ENCODE measurements at regions not wholly inside any gene's neighbourhood (a gene's known extent, or its start where the extent isn't known, plus 50 kb on each side); places are given as distances from the start of the nearest gene placed in this dataset.
A peak's percentile ranks its signal among the peaks of the same experiment; 100 is the strongest.
"Not testable (repeated sequence)": the region's sequence is repeated elsewhere in the genome, so short reads cannot be mapped to it uniquely, and the experiment has no call there.

DNA sequence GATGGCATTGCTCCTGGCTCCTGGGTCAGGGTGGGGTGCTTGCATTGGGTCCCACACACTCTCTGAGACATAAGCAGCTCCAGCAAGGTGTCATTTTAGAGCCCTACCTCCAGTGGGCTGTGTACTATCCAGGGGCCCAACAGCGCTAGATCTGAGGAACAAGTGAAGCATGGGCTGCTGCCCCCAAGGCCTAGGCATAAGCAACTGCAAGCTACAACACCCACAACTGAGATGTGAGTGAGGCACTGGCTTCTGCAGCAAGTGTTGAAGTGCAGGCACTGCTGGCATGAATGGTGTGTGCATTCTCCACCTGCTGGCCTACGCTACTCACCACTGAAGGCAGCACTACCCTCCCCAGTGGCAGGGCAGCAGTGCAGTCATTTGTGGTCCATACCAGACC is 81.0 kb upstream of the STK39 start:
- no peak for TF ChIP-seq CTCF (IDR thresholded peaks at IDR 0.05; ENCODE audit: unreplicated experiment in 3 of 3)
- H3K27ac Mint-ChIP-seq, result no peak overlapping the region
- H3K36me3 Mint-ChIP-seq (ENCODE audit: low read depth), result peaks cover 12% of the 10 kb centered on the region
- H3K4me3 Mint-ChIP-seq, result no peak overlapping the region
- peaks cover 4% of the 10 kb centered on the region for H3K4me1 Mint-ChIP-seq
- peaks cover 4% of the 10 kb centered on the region for H3K27me3 Mint-ChIP-seq (ENCODE audit: low read depth)
- H3K9me3 Mint-ChIP-seq, result peaks cover 41% of the 10 kb centered on the region

DNA sequence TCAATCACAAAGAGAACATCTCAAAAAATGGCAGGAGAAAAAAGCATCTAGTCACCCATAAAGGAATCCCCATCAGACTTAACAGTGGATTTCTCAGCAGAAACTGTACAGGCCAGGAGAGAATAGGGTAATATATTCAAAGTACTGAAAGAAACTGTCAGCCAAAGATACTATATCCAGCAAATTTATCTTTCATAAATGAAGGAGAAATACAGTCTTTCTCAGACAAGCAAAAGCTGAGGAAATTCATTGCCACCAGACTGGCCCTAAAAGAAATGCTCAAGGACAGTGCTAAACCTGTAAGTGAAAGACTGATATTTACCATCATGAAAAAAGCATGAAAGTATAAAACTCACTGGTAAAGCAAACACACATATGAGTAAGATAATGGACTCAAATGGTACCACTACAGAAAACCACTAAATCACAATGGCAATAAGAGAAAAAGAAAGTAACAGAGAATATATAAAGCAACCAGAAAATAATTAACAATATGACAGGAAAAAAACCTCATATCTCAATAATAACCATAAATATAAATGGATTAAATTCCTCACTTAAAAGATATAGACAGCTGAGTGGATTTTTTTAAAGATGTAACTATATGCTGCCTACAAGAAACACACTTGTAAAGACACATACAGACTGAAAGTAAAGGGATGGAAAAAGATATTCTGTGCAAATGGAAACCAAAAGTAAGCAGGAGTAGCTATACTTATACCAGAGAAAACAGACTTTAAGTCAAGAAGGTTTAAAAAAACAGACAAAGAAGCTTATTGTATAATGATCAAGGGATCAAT is 83.4 kb upstream of the STK39 start:
- H3K4me3 Mint-ChIP-seq, result no peak overlapping the region
- peaks cover 12% of the 10 kb centered on the region for H3K36me3 Mint-ChIP-seq (ENCODE audit: low read depth)
- peaks cover 41% of the 10 kb centered on the region for H3K9me3 Mint-ChIP-seq
- H3K4me1 Mint-ChIP-seq, result no peaks in the 10 kb centered on the region
- H3K27ac Mint-ChIP-seq, result no peak overlapping the region
- no peaks in the 10 kb centered on the region for H3K27me3 Mint-ChIP-seq (ENCODE audit: low read depth)
- no peak for TF ChIP-seq CTCF (IDR thresholded peaks at IDR 0.05; ENCODE audit: unreplicated experiment in 3 of 3)

GRCh38 chr2:168335254-168335653 is 87.9 kb upstream of the STK39 start:
- H3K4me3 Mint-ChIP-seq; H3K36me3 Mint-ChIP-seq (ENCODE audit: low read depth); H3K4me1 Mint-ChIP-seq; H3K27ac Mint-ChIP-seq; H3K27me3 Mint-ChIP-seq (ENCODE audit: low read depth): not testable (repeated sequence)
- peaks cover 24% of the 10 kb centered on the region for H3K9me3 Mint-ChIP-seq

GRCh38 chr2:168336786-168337388 is 89.5 kb upstream of the STK39 start:
- Mint-ChIP-seq H3K4me3 (no peak overlapping the region), H3K9me3 (peaks cover 8% of the 10 kb centered on the region), H3K27ac (no peak overlapping the region), H3K36me3 (ENCODE audit: low read depth) (no peaks in the 10 kb centered on the region), H3K27me3 (ENCODE audit: low read depth) (peaks cover 11% of the 10 kb centered on the region), H3K4me1 (no peaks in the 10 kb centered on the region)
- peak in 1 of 3 experiments; percentile 29 for TF ChIP-seq CTCF (IDR thresholded peaks at IDR 0.05; ENCODE audit: unreplicated experiment in 3 of 3)

- no peak overlapping the region for H3K27ac Mint-ChIP-seq
- H3K36me3 Mint-ChIP-seq (ENCODE audit: low read depth), result no peaks in the 10 kb centered on the region
- H3K9me3 Mint-ChIP-seq, result no peaks in the 10 kb centered on the region
Measured at GRCh38 chr2:168338292-168338691, 90.9 kb upstream of the STK39 start.

More at GRCh38 chr2:168338292-168338691, 90.9 kb upstream of the STK39 start:
- Mint-ChIP-seq H3K27me3 (ENCODE audit: low read depth) (peaks cover 11% of the 10 kb centered on the region), H3K4me1 (no peaks in the 10 kb centered on the region), H3K4me3 (no peak overlapping the region)
- no peak for TF ChIP-seq CTCF (IDR thresholded peaks at IDR 0.05; ENCODE audit: unreplicated experiment in 3 of 3)
